NCI-H2171 (cell line): ENCODE measurements at regions not wholly inside any gene's neighbourhood (a gene's known extent, or its start where the extent isn't known, plus 50 kb on each side); places are given as distances from the start of the nearest gene placed in this dataset.
A peak's percentile ranks its signal among the peaks of the same experiment; 100 is the strongest.

ENCODE experiments used
- DNase-seq: peaks from one replicate; lab custom pipeline; 2025; lab: John Stamatoyannopoulos, UW

DNA sequence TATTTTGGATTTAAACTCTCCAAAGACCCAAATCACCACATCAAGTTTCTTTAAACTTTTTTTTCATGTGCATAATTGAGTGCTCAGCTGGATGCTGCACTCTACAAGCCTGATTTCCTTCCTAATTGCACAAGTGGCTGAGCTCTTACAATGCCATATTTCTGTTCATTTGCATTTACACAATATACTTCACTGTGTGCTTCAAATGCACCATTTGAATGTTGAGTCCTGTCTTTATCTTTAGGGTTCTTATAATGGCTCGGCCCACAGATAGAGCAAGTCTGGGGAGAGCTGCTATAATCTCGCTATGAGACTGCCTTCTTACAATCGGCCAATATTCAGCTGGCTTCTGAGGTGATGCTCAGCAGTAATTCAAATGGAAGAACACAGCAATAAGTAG is 200.6 kb upstream of the MAP3K7 start:
- no peak for DNase-seq

DNA sequence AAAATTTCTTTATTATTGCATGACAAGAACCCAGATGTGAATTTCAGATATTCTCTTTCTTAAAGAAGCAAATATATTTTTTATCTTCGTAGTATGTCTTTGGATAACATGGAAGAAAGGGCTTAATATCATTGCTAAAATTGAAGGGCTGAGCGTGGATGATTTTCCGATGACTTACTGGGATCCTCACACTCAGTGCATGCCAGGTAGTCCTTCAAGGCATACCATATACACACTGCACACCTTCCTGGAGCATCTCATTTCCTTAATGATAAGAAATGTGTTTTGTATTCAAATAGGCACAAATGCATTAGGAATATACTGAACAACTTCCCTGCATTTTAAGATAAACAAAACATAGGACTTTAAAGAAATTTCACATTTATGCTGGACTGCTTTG is 193.9 kb upstream of the MAP3K7 start:
- no peak for DNase-seq

DNA sequence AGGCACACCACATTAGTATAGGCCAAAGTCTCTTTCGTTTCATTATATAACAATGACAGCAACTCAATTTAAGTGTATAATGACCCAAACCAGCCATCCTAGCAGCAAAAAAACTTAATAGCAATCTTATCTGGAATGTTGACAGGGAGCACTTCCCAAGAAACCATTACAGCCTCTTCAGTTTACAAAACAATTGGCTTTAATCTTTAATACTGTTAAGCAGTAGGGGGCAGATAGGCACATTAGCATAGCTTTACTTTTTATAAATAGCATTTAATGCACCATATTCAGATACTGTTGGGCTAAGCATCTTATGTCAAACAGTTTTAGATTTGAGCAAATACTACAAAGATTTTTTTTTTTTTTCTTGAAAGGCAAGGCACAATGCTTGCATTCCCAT is 193.3 kb upstream of the MAP3K7 start:
- DNase-seq, result no peak

DNA sequence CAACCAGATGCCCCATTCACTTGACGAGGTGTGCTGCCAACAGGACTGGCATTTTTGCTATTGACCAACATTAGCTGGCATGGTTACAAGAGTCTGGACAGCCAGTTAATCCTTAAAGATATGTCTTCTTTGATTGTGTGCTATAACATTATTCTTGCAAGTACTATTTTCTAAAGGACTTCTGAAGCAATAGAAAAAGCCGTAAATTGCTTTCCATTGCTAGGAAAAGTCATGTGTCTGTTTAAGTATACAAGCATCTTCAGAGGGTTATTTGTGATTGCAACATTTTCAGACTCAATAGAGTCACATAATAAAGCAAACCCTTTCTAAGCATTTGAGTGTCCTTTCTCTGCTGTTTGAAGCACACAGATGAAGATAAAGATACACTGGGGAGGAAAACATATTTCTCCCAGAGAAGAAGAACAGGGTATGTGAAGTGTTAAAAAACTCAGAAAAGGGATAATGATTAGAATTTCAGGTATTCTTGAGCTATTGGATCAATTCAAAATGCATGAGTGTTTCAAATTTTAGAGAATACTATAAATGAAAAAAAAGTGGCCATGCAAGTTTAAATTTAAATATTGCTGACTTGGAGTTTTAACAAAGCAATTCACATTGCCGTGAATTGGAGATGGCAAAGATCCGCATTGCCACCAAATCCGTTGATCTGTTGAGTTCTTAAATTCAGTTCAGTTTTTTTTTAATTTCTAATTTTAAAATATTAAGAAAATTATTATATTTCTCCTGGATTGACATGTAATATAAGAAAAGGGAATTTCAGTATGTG is 191.7 kb upstream of the MAP3K7 start:
- DNase-seq, result no peak

DNA sequence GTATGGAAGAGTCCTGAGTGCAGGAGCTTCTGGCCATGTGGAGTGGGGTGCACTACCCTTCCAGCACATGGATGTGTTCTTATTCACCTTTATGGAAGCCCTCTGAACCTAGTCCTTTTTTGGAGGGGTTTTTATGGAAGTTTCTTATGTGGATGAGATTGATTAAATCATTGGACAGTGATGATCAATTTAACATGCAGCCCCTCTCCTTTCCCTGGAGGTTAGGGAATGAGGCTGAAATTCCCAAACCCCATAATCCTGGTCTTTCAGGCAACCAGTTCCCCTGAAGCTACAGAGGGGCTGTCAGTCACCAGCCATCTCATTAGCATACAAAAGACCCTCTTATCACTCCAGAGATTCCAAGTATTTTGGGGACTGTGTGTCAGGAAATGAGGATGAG is 183.9 kb upstream of the MAP3K7 start:
- DNase-seq, result no peak

DNA sequence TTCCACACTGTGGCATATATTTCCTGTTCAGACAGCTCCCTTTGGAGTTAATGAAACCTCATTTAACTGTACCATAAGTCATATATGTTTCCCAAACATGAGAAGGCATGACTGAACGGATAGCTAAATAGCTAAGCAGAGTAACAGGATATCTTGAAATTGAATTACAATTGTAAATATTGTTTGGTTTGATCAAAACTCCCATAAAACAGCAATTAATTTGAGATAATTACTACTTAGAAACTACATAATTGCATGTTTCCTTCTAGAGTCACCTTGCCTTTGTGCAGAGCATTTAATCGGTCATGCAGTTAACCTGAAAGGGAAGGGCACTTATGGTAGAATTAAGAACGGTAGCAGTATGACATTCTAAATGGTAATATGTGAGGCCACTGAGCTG is 179.0 kb upstream of the MAP3K7 start:
- DNase-seq, result no peak

DNA sequence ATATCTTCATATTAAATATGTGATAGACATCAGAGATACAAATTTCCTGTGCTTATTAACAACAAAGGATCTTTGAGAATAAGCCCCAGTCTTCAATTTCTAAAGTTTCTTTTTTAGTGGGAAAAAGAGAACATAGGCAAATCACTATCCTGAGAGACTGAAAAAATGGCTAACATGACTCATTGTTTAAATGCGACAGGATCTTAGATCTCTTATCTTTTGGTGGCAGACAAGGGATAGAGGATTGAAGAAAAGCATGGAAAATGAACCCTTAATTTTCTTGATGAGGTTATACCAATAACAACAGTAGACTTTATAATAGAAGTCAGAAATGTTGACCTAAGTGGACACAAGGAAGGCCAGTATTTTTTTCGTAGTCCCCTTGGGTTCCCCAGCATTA is 178.6 kb upstream of the MAP3K7 start:
- no peak for DNase-seq

DNA sequence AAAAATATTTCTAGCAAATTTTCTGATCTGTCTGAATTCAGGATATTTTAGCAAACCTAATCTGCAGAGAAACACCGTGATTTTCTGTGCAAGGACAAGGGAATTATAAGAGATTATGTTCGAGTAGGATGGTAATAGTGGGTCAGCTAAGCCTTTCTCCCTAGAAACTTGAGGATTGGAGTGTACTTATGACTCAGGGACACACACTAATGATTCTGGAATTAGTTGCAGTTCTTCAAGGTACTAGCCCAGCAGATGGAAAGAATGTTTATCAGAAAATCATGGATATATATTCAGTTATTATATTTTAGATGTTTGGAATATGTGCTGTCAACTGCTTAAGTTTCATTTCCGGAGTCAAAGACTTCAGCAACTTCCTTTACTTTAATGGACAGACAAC is 177.1 kb upstream of the MAP3K7 start:
- DNase-seq, result no peak

DNA sequence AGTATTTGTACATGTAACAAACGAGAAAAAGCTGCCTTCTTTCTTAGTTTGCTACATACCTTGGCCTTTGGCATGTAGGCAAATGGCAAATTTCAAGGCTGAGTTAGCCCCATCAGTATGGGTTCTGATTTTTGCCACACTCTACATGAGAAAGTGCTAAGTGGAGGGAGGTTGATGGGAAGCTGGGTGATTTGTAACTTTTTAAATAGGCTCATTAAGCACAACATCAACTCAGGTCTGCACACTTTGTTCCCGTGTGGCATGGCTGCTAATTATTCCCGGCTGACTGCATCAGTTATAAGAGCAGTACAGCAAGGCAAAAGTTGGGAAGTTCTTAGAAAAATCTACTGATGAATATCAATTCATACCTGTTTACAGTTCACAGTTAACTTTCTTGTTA is 172.8 kb upstream of the MAP3K7 start:
- DNase-seq, result no peak

DNA sequence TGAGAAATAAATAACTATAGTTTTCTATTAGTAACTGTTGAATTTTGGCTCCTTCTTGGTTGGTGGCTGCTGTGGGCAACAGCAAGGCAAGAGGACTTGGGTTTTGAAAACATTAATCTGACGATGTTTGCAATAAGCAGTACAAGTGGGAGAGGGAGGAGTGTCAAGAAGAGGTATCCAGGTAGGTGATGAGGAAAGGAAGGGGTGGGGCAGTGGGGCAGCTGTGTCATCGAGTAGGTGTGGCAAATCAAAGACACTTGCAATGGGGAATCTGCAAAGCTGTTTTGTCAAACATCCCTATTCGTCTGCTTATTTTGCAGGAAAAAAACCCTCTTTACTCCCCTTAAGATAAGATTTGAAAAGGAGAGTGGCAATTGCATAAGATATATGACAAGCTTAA is 171.9 kb upstream of the MAP3K7 start:
- no peak for DNase-seq

DNA sequence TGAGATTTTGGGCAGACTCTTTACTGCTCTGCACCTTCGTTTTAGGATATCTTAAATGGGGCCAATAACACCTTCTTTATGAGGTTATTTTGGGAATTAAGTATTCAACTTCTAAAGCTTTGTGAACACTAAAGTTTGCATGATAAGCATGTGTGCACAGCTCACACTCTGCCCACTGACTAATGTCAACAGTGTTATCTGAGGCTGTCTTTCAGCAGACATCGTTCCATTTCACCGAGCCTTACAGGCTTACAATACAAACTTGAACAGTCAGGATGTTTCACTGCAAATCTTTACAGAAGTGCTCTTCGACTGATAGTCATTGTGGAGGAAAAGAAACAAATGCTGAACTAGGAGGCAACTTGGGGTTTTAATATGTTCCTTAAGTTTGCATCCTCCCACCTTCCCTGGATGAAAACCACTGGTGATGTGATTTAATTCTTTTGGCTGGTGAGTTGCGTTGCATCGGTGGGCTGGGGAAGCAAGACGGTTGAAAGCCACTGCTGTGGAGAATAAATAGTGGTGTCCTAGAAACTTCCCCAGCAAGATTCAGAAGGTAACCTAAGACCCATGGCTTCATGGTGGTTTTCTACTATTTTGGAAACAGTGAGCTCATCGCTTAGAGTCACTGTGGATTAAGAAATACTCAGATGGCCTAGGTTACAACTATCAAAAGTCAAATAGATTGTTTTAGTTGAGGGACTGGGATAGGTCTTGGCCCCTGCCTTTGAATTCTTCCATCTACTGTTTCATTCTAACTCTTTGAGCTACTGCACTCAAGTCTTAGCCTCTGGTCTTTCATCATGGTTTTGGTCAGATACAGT is 167.2 kb upstream of the MAP3K7 start:
- DNase-seq, result no peak

DNA sequence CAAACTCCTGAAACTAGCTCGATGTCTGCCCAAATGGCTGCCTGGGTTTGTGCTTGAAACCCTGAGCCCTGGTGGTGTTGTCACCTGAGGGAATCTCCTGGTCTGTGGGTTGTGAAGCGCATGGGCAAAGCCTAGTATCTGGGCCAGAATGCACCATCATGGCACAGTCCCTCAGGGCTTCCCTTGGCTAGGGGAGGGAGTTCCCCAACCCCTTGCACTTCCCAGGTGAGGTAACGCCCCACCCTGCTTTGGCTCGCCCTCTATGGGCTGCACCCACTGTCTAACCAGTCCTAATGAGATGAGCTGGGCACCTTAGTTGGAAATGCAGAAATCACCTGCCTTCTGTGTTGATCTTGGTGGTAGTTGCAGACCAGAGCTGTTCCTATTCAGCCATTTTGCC is 152.9 kb upstream of the MAP3K7 start:
- no peak for DNase-seq

DNA sequence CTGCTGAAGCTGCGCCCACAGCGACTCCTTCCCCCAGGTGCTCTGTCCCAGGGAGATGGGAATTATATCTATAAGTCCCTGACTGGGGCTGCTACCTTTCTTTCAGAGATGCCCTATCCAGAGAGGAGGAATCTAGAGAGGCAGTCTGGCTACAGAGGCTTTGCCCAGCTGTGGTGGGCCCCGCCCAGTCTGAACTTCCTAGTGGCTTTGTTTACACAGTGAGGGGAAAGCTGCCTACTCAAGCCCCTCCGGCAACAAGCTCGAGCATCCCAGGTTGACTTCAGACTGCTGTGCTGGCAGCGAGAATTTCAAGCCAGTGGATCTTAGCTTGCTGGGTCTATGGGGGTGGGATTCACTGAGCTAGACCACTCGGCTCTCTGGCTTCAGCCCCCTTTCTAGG is 152.5 kb upstream of the MAP3K7 start:
- no peak for DNase-seq

DNA sequence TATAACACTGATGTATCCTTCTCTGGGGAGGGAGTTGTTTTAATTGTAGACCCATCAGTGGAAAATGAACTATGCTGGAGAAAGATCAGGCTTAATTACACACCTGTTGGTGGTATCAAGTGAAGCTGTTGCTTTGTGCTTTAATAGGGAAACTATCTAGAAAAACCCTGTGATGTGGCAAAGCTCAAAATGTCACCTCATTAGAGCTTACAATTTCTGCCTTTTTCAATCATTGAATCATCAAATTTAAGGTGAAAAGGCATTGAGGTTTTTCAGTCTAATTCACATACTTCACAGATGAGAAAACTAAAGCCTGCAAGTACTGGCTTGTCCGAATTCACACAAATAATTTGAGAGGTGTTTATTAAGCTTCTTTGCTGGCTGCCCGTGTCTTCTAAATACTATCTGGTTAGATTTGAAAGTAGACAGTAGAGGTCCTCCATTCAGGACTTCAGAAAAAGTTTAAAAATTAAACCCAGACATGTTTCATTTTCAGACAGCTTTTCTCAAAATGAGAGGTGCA is 143.3 kb upstream of the MAP3K7 start:
- peak; percentile 5 for DNase-seq

DNA sequence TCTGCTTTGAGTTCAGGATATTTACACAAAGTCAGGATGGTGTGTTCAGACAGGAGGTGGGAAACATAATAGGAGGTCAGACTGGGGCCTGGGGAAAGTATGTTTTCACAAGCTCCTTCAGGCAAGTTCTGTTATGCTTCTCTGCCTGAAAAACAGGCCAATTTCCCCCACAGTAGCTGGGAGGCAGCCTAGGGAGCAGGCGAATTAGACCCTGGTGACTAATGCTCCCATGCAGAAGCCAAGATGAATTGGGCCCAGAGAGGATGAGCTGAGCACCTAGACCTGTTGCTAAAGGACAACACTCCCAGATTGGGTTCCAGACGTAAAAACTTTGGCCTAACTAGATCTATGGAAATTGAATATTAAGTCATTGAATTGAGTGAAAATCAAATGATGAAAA is 142.2 kb upstream of the MAP3K7 start:
- no peak for DNase-seq

DNA sequence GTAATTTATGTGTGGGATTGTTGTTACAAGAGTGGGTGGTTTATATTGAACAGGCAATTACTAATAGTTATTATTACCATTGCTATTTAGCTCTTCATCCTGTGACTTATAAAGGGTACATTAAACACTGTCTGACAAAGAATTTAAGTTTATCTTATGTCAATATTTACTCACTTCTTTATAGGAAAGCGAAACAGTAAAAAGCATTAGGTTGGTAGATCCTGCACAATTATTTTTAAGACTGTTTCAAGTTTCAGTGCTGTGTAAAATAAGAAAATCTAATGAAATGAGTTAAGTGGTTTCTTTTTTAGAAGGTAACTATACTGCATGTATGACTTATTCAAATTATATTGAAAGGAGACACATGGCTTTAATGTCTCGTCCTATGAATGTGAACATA is 135.8 kb upstream of the MAP3K7 start:
- no peak for DNase-seq

DNA sequence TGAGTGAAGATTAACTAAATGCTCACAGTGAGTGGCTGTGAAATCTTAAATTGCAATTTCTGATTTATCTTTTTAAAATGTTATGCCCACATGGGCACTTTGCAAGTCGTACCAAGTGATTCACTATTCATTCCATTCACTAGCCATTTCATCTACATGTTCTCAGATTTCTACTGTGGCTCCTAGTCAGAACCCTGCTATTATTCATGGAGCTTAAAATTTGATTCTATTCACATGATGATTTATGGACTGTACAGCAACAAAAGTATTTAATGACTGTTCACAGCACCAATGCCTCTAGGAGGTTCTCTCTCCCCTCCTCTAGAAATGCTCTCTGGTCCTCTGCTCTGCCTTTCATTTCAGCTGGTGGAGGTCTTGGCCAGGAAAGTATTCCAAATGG is 133.5 kb upstream of the MAP3K7 start:
- no peak for DNase-seq

DNA sequence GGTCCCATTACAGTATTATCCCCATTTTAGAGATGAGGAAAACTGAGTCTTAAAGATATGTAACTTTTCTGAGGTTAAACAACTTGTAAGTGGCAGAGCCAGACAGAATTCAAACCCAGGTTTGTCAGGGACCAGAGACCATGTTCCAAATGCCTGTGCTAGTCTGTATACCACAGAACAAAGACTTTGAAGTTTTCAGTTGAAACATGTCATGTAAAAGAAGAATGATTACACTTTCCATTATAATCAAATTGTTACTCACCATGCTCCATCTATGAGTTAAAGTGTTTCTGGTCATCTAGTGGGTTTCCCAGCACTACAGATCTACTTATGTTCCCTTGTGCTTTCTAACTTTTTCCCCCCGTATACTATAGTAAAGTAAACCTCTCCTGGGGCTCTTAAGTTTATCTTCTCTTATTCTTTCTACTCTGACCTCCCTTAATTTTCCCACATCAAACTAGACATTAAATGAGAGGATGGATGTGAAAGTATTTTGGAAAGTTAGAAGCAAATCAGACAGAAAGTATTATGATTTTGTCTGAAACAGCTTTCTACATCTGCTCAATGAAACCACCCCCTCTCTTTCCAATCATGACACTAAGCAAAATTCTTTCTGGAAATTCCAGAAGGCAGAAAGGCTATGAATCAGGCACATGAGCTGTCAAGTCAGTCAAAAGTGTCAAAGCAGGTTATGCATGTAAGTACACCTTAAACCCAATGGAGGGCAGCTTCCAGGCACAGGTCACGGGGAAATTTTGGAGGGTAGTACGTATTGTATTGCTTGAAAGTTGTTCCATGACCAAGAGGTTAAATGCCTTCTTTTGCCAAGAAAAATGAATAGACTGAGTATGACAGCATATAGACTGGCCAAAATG is 132.7 kb upstream of the MAP3K7 start:
- DNase-seq, result no peak

DNA sequence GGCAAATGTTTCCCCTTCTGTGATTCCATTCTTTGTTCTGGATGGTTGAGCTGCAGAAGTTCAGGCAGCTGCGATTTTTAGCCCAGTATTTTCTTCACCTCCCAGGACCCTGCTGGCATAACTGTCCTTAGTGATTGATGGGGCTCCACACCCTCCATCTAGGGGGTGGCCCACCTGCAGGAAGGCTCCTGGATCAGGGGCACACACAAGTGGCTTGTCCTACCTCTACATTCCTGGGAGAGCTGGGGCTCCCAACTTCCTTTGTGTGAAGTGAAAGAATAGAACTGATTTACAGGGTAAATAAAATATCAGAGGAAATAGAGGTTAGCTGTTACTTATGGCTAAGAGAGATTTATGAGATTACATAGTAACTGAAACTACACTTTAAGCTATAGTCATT is 129.5 kb upstream of the MAP3K7 start:
- no peak for DNase-seq

DNA sequence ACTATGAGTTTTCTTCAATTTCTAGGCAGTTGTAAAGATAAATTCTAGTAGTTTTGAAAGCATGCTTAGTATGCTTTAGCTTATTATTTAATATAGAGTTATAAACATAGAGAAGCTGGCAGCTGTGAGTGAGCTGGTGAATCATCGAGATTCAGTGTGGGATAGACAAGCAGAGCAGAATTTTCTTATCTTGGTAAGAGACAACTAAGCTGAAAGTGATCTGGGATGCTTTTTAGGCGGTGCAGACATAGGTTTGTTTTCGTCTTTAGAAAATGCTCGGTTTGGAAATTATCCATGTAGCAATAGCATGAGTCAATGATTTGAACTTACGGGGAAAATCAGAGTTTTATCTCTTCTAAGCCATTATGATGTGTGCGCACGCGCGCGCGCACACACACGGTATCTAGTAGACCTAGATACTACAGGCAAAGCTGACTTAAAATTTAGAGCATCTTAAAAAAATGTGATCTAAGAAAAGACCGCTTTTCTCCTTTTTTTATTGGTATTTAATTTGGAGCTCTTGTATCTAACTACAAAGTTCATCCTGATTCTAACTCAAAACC is 128.3 kb upstream of the MAP3K7 start:
- no peak for DNase-seq

DNA sequence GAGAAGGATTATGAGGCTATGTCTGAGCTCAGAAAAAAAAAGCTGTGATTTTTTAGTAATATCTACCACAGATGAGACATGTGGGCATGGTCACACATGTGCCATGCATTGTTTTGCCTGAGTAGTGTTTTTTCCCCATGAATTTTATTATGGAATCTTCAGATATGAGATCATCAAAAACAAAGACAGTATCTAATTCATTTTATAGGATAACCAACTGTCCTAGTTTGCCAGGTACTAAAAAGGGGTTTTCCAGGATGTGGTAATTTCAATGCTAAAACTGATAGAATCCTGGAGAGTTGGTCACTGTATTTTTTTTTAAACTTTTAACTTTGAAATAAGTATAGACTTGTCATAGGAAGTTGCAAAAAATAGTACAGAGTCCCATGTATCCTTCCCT is 127.4 kb upstream of the MAP3K7 start:
- no peak for DNase-seq

DNA sequence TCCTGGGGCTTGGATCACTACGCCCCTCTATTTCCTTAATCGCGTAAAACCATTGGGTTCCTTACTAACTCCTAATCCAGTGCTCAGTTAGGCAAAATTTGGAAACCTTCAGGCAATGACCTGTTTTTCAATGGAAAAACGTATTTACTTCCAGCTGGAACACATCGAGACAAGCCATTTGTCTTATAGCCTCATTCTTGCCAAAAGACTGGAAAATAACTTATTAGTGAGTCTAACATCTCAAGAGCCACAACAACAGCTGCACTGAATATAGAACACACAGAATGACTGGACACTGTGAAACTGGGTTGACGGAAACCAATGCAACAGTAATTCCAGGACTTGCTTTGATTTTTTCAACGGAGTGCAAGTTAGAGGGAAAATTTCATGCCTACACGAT is 125.2 kb upstream of the MAP3K7 start:
- DNase-seq, result no peak
